GM10248 (cell line): ENCODE measurements at regions not wholly inside any gene's neighbourhood (a gene's known extent, or its start where the extent isn't known, plus 50 kb on each side); places are given as distances from the start of the nearest gene placed in this dataset.

ENCODE experiments used
- CTCF ChIA-PET: fragments of 300-600 bp; sonication (Branson Sonifier 250); formaldehyde crosslinking; extraction: SDS; loops from one replicate; lab custom pipeline; 2021; ENCODE audit warnings: antibody characterized with exemption; lab: Yijun Ruan, JAX
- POLR2A ChIA-PET: fragments of 350-650 bp; sonication (Branson Sonifier 250); formaldehyde crosslinking; extraction: SDS; loops from one replicate; lab custom pipeline; 2020; ENCODE audit warnings: antibody characterized with exemption; lab: Yijun Ruan, JAX
- DNase-seq: peaks from one replicate; pipeline ENCODE4 v3.0.0; 2012; ENCODE audit errors: extremely low spot score
- TF ChIP-seq, protein P1 (sequence below): IDR thresholded peaks from 2 replicates; pipeline ENCODE4 v1.5.1; 2012; ENCODE audit warnings: mild to moderate bottlenecking, low read depth; ENCODE audit errors: extremely low read depth, missing control alignments, control extremely low read depth

DNA sequence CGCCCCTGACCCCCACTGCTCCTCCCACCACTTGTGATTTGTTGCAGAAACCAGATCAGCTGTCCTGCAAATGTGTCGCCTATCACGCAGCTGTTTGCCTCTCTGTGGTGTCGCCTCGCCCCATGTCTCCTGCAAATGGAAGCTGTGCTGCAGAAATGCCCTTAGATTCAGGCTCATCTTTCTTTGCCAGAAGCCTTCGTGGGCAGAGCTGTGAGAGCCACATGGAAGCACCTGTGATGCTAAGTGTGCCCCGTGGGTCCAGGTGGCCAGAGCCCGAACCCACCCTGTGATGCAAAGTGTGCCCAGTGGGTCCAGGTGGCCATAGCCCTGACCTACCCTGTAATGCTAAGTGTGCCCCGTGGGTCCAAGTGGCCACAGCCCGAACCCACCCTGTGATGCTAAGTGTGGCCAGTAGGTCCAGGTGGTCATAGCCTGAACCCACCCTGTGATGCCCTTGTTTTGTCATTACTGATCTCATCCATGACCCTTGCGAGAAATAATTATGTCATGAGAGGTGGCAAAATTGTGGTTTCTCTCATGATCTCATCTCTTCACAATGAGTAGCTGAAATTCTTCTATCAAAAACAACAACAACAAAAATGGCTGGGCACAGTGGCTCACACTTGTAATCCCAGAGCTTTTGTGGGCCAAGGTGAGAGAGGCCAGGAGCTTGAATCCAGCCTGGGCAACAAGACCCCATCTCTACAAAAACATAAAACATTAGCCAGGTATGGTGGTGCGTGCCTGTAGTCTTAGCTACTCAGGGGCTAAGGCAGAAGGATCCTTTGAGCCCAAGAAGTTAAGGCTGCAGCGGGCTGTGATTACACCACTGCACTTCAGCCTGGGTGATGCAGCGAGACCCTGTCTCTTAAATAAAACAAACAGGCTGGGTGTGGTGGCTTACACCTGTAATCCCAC, 187.4 kb downstream of the GOLGA6L6 start:
- DNase-seq = peak; percentile 20
- TF ChIP-seq, protein P1, sequence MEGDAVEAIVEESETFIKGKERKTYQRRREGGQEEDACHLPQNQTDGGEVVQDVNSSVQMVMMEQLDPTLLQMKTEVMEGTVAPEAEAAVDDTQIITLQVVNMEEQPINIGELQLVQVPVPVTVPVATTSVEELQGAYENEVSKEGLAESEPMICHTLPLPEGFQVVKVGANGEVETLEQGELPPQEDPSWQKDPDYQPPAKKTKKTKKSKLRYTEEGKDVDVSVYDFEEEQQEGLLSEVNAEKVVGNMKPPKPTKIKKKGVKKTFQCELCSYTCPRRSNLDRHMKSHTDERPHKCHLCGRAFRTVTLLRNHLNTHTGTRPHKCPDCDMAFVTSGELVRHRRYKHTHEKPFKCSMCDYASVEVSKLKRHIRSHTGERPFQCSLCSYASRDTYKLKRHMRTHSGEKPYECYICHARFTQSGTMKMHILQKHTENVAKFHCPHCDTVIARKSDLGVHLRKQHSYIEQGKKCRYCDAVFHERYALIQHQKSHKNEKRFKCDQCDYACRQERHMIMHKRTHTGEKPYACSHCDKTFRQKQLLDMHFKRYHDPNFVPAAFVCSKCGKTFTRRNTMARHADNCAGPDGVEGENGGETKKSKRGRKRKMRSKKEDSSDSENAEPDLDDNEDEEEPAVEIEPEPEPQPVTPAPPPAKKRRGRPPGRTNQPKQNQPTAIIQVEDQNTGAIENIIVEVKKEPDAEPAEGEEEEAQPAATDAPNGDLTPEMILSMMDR = no peak
- ChIA-PET CTCF (interaction anchor here (0.7 to 7.0 kb wide), 10 partner anchors 8 to 1896 kb away, joined by 3 to 230 read pairs (median 6); no protein-coding TSS in a partner anchor), POLR2A (no interaction called here)

DNA sequence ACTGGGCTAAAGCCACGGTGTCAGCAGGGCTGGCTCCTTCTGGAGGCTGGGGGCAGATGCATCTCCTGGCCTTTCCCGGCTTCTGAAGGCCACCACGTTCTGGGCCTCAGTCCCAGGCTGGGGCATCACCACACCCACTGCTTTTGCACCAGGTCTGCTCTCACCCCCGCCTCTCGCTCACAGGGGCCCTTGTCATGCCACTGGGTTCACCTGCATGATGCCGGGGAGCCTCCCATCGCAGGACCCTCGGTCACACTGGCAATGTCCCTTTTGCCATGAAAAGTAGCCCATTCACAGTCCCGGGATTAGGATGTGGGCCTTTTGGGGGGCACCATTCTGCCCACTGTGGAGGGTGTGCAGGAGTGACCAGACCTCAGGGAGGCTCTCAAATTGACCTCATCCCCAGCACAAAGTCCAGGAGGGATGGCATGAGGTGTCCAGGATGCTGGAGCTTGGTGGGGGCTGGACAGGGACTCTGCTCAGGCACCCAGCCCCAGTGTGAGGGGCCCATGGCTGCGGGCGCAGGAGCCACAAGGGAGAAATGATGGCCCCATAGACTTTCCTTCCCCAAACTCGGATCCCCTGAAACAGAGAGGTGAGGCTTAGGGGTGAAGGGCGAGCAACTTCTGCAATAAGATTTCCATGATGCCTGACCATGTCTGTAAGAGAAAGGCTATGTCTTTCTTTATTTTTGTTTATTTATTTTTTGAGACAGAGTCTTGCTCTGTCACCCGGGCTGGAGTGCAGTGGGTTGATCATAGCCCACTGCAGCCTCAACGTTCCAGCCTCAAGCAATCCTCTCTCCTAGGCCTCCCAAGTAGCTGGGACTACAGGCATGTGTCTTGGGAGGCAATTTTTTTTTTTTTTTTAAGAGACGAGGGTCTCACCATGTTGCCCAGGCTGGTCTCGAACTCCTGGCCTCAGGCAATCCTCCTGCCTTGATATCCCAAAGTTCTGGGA, 189.1 kb downstream of the GOLGA6L6 start:
- peak; percentile 32 for DNase-seq
- TF ChIP-seq, protein P1 = no peak
- ChIA-PET CTCF (interaction anchor here (1.0 to 7.0 kb wide), 5 partner anchors 11 to 1872 kb away, joined by 3 to 230 read pairs (median 3); no protein-coding TSS in a partner anchor), POLR2A (no interaction called here)

DNA sequence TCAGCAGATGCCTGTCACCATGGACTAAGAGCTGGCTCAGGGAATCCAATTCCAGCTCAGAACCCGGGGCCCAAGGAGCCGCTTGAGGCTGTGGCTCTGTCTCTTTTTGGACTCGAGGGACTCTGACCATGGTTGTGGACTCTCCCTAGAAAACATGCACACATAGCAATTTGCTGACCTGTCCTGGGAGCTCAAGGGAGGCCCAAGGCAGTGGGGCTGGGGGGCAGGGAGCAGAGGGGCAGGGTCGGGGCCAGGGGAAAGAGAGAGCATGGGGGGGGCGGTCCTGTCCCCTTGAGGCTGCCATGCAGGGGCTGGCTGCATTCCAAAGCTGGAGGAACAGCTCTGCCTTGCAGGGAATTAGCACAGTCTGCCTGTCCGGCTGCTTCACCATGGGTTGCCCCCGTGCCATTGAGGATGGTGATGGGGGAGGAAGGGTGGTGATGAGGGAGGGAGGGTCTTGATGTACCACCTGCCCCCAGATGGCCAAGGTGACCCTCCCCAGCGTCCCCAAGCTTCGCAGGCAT, 190.1 kb downstream of the GOLGA6L6 start:
- TF ChIP-seq, protein P1 = no peak
- POLR2A ChIA-PET = no interaction called here
- peak; percentile 32 for DNase-seq
- CTCF ChIA-PET = interaction anchor here (0.9 to 1.5 kb wide), 4 partner anchors 10 to 1872 kb away, joined by 3 to 4 read pairs (median 3); no protein-coding TSS in a partner anchor

DNA sequence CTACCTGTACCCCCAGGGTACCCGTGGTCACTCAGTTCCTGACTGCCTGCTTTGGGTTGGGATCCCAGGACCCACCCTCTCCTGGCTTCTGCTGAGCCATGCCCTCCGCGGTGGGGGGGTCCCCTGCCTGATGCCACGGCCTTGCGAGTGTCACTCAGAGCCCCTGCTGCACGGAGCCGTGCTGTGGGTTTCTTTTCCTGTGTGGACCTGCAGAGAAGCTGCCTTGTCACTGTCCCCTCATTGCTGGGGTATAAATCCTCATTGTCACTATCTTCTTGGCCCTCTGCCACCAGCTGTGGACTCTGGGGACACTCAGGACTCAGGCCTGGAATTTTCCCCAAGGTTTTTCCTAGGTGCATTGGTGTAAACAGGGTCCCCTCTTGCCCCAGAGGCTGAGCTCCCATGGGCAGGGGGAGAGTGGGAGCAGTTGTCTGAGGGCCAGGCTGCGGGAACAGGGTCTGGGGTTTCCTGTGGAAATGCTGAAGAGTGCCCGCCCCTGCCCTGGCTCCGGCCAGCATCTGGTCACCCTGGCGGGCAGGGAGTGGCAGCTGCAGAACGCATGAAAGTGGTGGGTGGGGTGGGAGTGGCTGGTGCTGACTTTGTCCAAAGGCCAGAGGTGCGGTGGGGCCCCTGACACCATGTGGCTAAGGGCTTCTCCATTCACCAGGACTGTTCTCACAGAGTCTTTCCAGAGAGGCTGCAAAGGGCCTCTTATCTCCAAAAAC, 191.7 kb downstream of the GOLGA6L6 start:
- TF ChIP-seq, protein P1 = no peak
- DNase-seq = peak; percentile 30
- ChIA-PET POLR2A (no interaction called here), CTCF (interaction anchor here (0.8 to 6.9 kb wide), 2 partner anchors 6 to 1873 kb away, joined by 3 to 51 read pairs; no protein-coding TSS in a partner anchor)

DNA sequence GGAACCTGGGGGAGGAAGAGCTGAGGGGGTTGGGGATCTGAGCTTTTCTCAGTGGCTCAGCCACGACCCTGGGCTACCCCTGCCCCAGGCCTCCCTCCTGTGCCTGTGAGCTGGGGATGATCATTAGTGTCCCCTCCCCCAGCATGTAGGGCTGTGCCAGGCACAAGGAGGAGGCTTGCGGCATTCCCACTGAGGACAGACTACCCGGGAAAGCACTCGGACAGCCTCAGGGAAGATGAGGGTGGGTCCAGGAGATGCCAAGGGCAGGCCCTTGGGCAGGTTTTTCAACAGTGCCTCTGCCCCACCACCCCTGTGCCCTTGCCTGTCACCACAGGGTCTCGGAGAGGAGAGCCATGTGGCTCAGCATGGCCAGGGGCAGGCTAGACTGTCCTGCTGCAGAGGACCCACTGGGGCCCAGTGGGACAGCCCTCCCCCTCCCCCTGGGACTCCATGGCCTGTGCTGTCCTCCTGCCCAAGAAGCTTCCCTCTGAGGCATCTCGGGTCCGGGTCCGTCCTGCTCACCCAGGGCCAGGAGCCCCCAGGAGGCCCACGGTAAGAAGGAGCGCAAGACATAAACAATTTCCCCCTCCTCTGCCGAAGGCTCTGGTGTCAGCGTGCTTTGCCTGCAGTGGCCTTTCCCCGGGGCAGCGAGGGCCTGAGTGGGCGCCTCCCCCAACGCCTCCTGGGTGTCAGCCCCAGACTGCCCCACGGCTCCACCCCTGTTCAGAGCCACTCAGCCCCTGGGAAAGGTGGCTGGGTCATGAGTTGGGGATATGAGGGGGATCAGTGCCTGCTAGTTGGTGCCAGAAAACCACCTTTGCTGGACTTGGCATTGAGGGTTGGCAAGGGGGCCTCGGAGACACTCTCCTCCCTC, 192.5 kb downstream of the GOLGA6L6 start:
- DNase-seq = peak; percentile 28
- TF ChIP-seq, protein P1 = no peak
- POLR2A ChIA-PET = no interaction called here
- CTCF ChIA-PET = interaction anchor here (0.8 to 6.9 kb wide), 7 partner anchors 7 to 1876 kb away, joined by 3 to 51 read pairs (median 3); no protein-coding TSS in a partner anchor
